Naive thymus-derived CD4-positive, alpha-beta T cell (primary cell): ENCODE measurements at regions not wholly inside any gene's neighbourhood (a gene's known extent, or its start where the extent isn't known, plus 50 kb on each side); places are given as distances from the start of the nearest gene placed in this dataset.

Source experiments
- ATAC-seq: fragments of 150-1000 bp; cut with Tn5 transposase; 2 replicates; pipeline ENCODE4 v1.10.0; 2021; ENCODE audit warnings: mild to moderate bottlenecking, moderate library complexity
- CTCF ChIA-PET: fragments of 350-600 bp; sonication (Branson Sonifier 250); formaldehyde crosslinking; loops from one replicate; lab custom pipeline; 2021; ENCODE audit warnings: antibody characterized with exemption; lab: Charles Lee
- POLR2A ChIA-PET: fragments of 350-600 bp; sonication (Branson Sonifier 250); formaldehyde crosslinking; loops from one replicate; lab custom pipeline; 2021; ENCODE audit warnings: antibody characterized with exemption, inconsistent platforms; lab: Charles Lee
- DNase-seq, 9 donors: peaks; one replicate each; pipeline versions ENCODE4 v3.0.0 to v3.0.0-alpha.2; 2020 to 2022; ENCODE audit warnings: mixed read lengths in 1 of 9
- H3K27ac ChIP-seq: one replicate; pipeline ENCODE4 v1.7.0; 2013; ENCODE audit warnings: mild to moderate bottlenecking, low read depth, low read length, moderate library complexity
- H3K27me3 ChIP-seq, 2 donors: one replicate each; pipeline ENCODE4 v1.7.0; 2013; ENCODE audit warnings: low read length in 2 of 2, mild to moderate bottlenecking in 2 of 2, moderate library complexity in 2 of 2; ENCODE audit not compliant: control insufficient read depth in 2 of 2, insufficient read depth in 2 of 2
- H3K36me3 ChIP-seq, 3 experiments: 1 replicate in 2 of 3; 2 replicates in 1 of 3; pipeline ENCODE4 v1.7.0; 2013; ENCODE audit warnings: low read length in 3 of 3, mild to moderate bottlenecking in 3 of 3, moderate library complexity in 1 of 3; ENCODE audit not compliant: insufficient read depth in 3 of 3, control insufficient read depth in 2 of 3
- H3K4me1 ChIP-seq, 2 donors: one replicate each; pipeline ENCODE4 v1.7.0; 2013; ENCODE audit warnings: low read length in 2 of 2, mild to moderate bottlenecking in 2 of 2, moderate library complexity in 1 of 2; ENCODE audit not compliant: control insufficient read depth in 2 of 2, insufficient read depth in 2 of 2
- H3K4me3 ChIP-seq: 2 replicates; pipeline ENCODE4 v1.7.0; 2013; ENCODE audit warnings: mild to moderate bottlenecking, low read length
- H3K9me3 ChIP-seq, 3 experiments: 1 replicate in 2 of 3; 2 replicates in 1 of 3; pipeline ENCODE4 v1.7.0; 2013; ENCODE audit warnings: low read length in 3 of 3; ENCODE audit not compliant: control insufficient read depth in 2 of 3
- H3K27ac Mint-ChIP-seq, 9 donors: one replicate each; pipeline ENCODE4 v1.8.0; 2020 to 2022; ENCODE audit warnings: mixed read lengths in 9 of 9, mild to moderate bottlenecking in 8 of 9, moderate library complexity in 5 of 9, inconsistent platforms in 2 of 9
- H3K27me3 Mint-ChIP-seq, 5 donors: one replicate each; pipeline ENCODE4 v1.8.0; 2021 to 2022; ENCODE audit warnings: mixed read lengths in 5 of 5, mild to moderate bottlenecking in 1 of 5
- H3K36me3 Mint-ChIP-seq, 5 donors: one replicate each; pipeline ENCODE4 v1.8.0; 2020 to 2022; ENCODE audit warnings: mixed read lengths in 5 of 5, mild to moderate bottlenecking in 3 of 5, inconsistent platforms in 1 of 5
- H3K4me1 Mint-ChIP-seq, 7 donors: one replicate each; pipeline ENCODE4 v1.8.0; 2020 to 2022; ENCODE audit warnings: mixed read lengths in 7 of 7, mild to moderate bottlenecking in 3 of 7, inconsistent platforms in 1 of 7
- H3K4me3 Mint-ChIP-seq, 10 donors: one replicate each; pipeline ENCODE4 v1.8.0; 2020 to 2022; ENCODE audit warnings: mild to moderate bottlenecking in 10 of 10, mixed read lengths in 10 of 10, moderate library complexity in 6 of 10, inconsistent platforms in 2 of 10
- H3K9me3 Mint-ChIP-seq, 11 donors: one replicate each; pipeline ENCODE4 v1.8.0; 2020 to 2022; ENCODE audit warnings: mixed read lengths in 11 of 11, mild to moderate bottlenecking in 4 of 11, inconsistent platforms in 1 of 11, moderate library complexity in 1 of 11
- intact Hi-C, 2 donors: fragments of 100-400 bp; cut with micrococcal nuclease; formaldehyde crosslinking; loops; one replicate each; pipeline ENCODE4 v1.15.1; 2023

DNA sequence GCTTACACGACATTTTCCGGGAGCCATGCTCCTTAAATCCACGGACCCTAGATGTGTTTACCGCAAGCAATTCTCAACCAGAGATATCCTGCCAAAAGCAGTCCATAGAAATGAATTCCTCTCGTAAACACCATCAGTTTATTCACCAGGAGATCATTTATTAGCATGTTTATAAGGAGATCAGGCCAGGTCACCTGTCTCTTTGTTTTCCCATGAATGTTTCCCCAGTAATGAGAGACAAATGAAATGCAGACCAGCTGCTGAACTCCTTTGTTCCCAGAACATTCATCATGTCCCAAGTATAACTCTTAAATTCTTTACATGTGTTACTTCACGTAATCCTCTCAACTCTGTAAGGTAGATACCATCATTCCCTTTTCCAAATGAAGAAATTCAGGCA is 137.1 kb downstream of the DDX53 start:
- Mint-ChIP-seq H3K9me3 (peaks cover 0 to 3% (median 0%) of the 10 kb centered on the region in 11 donors), H3K4me3 (no peak overlapping the region), H3K36me3 (no peaks in the 10 kb centered on the region), H3K27me3 (no peaks in the 10 kb centered on the region), H3K4me1 (no peaks in the 10 kb centered on the region), H3K27ac (no peak overlapping the region)
- intact Hi-C loops: no loop called here
- Histone ChIP-seq H3K9me3 (no peaks in the 10 kb centered on the region), H3K36me3 (no peaks in the 10 kb centered on the region), H3K4me3 (no peak overlapping the region), H3K27me3 (no peaks in the 10 kb centered on the region), H3K27ac (no peak overlapping the region), H3K4me1 (no peaks in the 10 kb centered on the region)
- CTCF ChIA-PET: no interaction called here
- ATAC-seq (no peak), DNase-seq (no peak)
- POLR2A ChIA-PET: no interaction called here

DNA sequence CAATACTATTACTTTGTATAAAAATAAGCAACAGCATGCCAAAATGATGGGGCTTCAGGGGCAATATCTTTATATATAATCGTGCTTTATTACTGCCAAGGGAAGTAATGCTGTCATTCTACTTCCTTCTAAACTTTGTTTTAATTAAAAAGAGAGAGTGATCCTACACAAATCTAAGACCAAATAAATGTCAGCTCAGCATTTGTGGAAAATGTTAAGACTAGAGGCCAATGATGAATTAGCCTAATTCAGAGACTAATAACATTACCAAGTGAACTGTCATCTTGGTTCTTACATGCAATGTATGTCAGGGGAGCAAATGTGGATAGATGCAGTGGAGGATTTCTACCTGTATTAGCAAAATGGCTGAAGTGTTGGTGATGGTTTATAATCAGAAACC is 166.4 kb upstream of the PTCHD1 start:
- no peaks in the 10 kb centered on the region for H3K36me3 ChIP-seq
- no peak overlapping the region for H3K4me3 ChIP-seq
- H3K9me3 ChIP-seq: no peaks in the 10 kb centered on the region
- DNase-seq (no peak), ATAC-seq (no peak)
- H3K4me1 ChIP-seq: no peaks in the 10 kb centered on the region
- no peak overlapping the region for H3K27ac ChIP-seq
- Mint-ChIP-seq H3K27me3 (no peaks in the 10 kb centered on the region), H3K4me1 (no peaks in the 10 kb centered on the region), H3K36me3 (no peaks in the 10 kb centered on the region), H3K4me3 (no peak overlapping the region), H3K27ac (no peak overlapping the region), H3K9me3 (peaks cover 0 to 3% (median 0%) of the 10 kb centered on the region in 11 donors)
- ChIA-PET POLR2A (no interaction called here), CTCF (no interaction called here)
- intact Hi-C loops: no loop called here
- no peaks in the 10 kb centered on the region for H3K27me3 ChIP-seq

DNA sequence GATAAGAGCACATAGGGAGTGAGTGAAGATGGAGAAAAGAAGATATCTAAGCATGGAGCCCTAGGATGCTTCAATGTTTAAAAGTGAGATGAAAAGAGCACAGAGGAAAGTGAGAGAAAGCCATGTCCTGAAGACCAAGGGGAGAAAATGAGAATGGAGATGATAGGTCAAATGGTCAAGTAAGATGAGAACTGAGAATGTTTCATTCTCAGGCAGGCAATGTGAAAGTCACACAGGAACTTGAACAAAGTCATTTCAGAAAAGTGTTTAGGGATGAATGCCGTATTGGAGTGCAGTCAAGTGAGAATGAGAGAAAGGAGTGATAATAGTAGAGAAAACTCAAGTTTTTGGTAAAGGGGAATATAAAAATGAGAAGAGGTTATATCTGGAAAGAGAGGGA is 148.7 kb upstream of the PTCHD1 start:
- CTCF ChIA-PET: no interaction called here

DNA sequence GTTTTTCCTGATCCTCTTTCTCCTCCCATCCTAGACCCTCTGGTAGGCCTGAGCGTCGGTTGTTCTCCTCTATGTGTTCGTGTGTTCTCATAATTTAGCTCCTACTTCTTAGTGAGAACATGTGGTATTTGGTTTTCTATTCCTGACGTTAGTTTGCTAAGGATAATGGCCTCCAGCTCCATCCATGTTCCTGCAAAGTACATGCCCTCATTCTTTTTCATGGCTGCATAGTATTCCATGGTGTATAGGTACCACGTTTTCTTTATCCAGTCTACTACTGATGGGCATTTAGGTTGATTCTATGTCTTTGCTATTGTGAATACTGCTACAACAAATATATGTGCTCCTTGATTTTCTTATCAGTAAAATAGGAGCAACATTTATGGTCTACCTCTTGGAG is 146.8 kb upstream of the PTCHD1 start:
- DNase-seq (no peak), ATAC-seq (no peak)
- Histone ChIP-seq H3K9me3 (no peaks in the 10 kb centered on the region), H3K4me1 (no peaks in the 10 kb centered on the region), H3K4me3 (no peak overlapping the region), H3K27me3 (no peaks in the 10 kb centered on the region), H3K36me3 (no peaks in the 10 kb centered on the region), H3K27ac (no peak overlapping the region)
- intact Hi-C loops: no loop called here
- Mint-ChIP-seq H3K4me3 (no peak overlapping the region), H3K27ac (no peak overlapping the region), H3K9me3 (peaks cover 0 to 6% (median 0%) of the 10 kb centered on the region in 11 donors), H3K27me3 (no peaks in the 10 kb centered on the region), H3K36me3 (no peaks in the 10 kb centered on the region), H3K4me1 (no peaks in the 10 kb centered on the region)
- CTCF ChIA-PET: no interaction called here
- POLR2A ChIA-PET: no interaction called here

More for the DNA sequence above, 148.7 kb upstream of the PTCHD1 start:
- DNase-seq (no peak), ATAC-seq (no peak)
- Histone ChIP-seq H3K4me1 (no peaks in the 10 kb centered on the region), H3K27ac (no peak overlapping the region), H3K36me3 (no peaks in the 10 kb centered on the region), H3K4me3 (no peak overlapping the region), H3K27me3 (no peaks in the 10 kb centered on the region), H3K9me3 (no peaks in the 10 kb centered on the region)
- no peaks in the 10 kb centered on the region for H3K27me3 Mint-ChIP-seq
- no peak overlapping the region for H3K27ac Mint-ChIP-seq
- H3K4me3 Mint-ChIP-seq: no peak overlapping the region
- intact Hi-C loops: no loop called here
- no peaks in the 10 kb centered on the region for H3K36me3 Mint-ChIP-seq
- POLR2A ChIA-PET: no interaction called here
- H3K4me1 Mint-ChIP-seq: no peaks in the 10 kb centered on the region
- peaks cover 0 to 6% (median 0%) of the 10 kb centered on the region in 11 donors for H3K9me3 Mint-ChIP-seq

DNA sequence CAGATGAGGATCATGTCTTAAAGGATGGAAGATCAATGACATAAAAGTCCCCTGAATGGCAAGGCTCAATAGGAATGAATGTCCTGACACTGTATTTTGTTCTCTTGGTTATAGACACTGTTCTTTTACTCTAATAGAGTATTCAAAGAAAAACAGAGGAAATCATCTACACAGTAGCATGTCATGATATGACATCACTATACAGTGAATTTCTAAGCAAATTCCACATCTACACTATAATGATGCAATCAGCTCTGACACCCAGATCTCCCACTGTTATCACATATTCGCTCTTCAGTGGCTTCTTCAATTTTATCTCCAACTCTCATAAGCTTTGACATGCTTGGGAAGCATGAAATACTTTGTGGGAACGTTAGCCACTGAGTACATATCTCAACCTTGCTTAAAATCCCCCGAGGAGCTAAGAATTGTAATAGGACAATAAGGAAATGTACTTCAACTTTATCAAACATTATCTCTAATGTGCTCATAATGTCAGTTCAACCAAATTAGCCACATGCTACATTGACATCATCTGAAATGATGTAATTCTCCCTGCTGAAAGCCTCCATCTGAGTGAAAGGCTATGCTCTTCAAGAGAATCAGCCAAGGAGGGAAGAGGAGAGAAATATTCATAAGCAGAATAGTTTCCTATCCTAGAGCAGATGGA is 139.6 kb upstream of the PTCHD1 start:
- no peak overlapping the region for H3K4me3 ChIP-seq
- Mint-ChIP-seq H3K27me3 (no peaks in the 10 kb centered on the region), H3K4me3 (no peak overlapping the region), H3K4me1 (no peaks in the 10 kb centered on the region), H3K9me3 (peaks cover 0 to 4% (median 0%) of the 10 kb centered on the region in 11 donors), H3K27ac (no peak overlapping the region), H3K36me3 (no peaks in the 10 kb centered on the region)
- no peaks in the 10 kb centered on the region for H3K27me3 ChIP-seq
- no peaks in the 10 kb centered on the region for H3K36me3 ChIP-seq
- ChIA-PET POLR2A (no interaction called here), CTCF (no interaction called here)
- ATAC-seq: no peak
- no peak overlapping the region for H3K27ac ChIP-seq
- H3K9me3 ChIP-seq: no peaks in the 10 kb centered on the region
- intact Hi-C loops: no loop called here
- no peaks in the 10 kb centered on the region for H3K4me1 ChIP-seq
- no peak for DNase-seq

DNA sequence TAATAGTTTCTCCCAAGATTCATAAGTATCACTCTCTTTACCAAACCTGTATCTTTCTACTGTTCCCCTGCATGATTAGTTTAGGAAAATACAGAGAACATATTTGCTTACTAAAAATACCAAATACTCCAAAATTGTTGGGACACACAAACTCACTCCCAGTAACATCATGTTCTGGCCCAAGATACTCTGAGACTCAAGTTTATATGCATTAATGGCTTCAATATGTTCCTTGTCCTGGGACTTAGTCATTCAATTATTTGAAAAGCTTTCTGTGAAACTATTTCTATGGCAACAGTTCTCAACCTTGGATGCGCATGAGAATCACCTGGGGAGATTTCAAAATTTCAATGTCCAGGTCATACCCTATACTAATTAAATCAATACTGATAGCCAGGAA is 138.9 kb upstream of the PTCHD1 start:
- Mint-ChIP-seq H3K27ac (no peak overlapping the region), H3K27me3 (no peaks in the 10 kb centered on the region), H3K36me3 (no peaks in the 10 kb centered on the region), H3K4me3 (no peak overlapping the region), H3K9me3 (peaks cover 0 to 4% (median 0%) of the 10 kb centered on the region in 11 donors), H3K4me1 (no peaks in the 10 kb centered on the region)
- no peak for DNase-seq
- ATAC-seq: no peak
- POLR2A ChIA-PET: no interaction called here
- no peaks in the 10 kb centered on the region for H3K36me3 ChIP-seq
- CTCF ChIA-PET: no interaction called here
- no peak overlapping the region for H3K4me3 ChIP-seq
- no peaks in the 10 kb centered on the region for H3K4me1 ChIP-seq
- intact Hi-C loops: no loop called here
- H3K9me3 ChIP-seq: no peaks in the 10 kb centered on the region
- no peak overlapping the region for H3K27ac ChIP-seq
- H3K27me3 ChIP-seq: no peaks in the 10 kb centered on the region

DNA sequence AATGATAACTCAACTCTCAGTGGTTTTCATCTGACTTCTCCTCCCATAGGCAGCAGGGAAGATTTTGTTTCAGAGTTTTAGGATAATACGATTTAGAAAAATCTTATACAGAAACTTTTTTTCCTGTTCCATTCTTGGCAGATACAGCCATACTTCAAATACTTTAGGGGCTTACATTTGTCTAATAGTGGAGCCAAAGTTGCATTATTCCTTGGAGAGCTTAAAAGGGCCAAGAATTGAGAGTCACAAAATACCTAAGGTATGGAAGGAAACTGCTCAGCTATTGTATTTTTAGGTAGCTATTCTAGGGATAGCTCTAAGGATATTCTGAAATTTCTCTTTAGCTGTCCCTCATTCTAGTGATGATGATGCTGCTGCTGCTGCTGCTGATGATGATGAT is 132.9 kb upstream of the PTCHD1 start:
- ATAC-seq (no peak), DNase-seq (no peak)
- intact Hi-C loops: no loop called here
- no peaks in the 10 kb centered on the region for H3K9me3 ChIP-seq
- POLR2A ChIA-PET: no interaction called here
- no peaks in the 10 kb centered on the region for H3K4me1 ChIP-seq
- no peak overlapping the region for H3K27ac Mint-ChIP-seq
- H3K4me3 Mint-ChIP-seq: no peak overlapping the region
- H3K27me3 Mint-ChIP-seq: no peaks in the 10 kb centered on the region
- no peak overlapping the region for H3K4me3 ChIP-seq
- H3K27me3 ChIP-seq: no peaks in the 10 kb centered on the region
- no peaks in the 10 kb centered on the region for H3K36me3 ChIP-seq
- no peak overlapping the region for H3K27ac ChIP-seq
- CTCF ChIA-PET: no interaction called here
- H3K9me3 Mint-ChIP-seq: peaks cover 0 to 5% (median 0%) of the 10 kb centered on the region in 11 donors
- no peaks in the 10 kb centered on the region for H3K4me1 Mint-ChIP-seq
- no peaks in the 10 kb centered on the region for H3K36me3 Mint-ChIP-seq
